Testis (tissue), 2 donors: ENCODE measurements at regions not wholly inside any gene's neighbourhood (a gene's known extent, or its start where the extent isn't known, plus 50 kb on each side); places are given as distances from the start of the nearest gene placed in this dataset.

Source experiments
- DNase-seq: peaks from one replicate; pipeline ENCODE4 v3.0.0-alpha.2; 2019
- H3K27ac ChIP-seq, 2 donors: fragments of 200-600 bp; sonication (generic); one replicate each; pipeline ENCODE4 v1.5.1; 2019
- H3K27me3 ChIP-seq: fragments of 200-600 bp; sonication (generic); one replicate; pipeline ENCODE4 v1.5.1; 2019
- H3K36me3 ChIP-seq: fragments of 200-600 bp; sonication (generic); one replicate; pipeline ENCODE4 v1.5.1; 2017; ENCODE audit warnings: low read depth; ENCODE audit errors: missing control alignments
- H3K4me1 ChIP-seq: fragments of 200-600 bp; sonication (generic); one replicate; pipeline ENCODE4 v1.5.1; 2019
- H3K4me3 ChIP-seq, 2 donors: fragments of 200-600 bp; sonication (generic); one replicate each; pipeline ENCODE4 v1.5.1; 2017 to 2019
- H3K9me3 ChIP-seq: fragments of 200-600 bp; sonication (generic); one replicate; pipeline ENCODE4 v1.5.1; 2017
- POLR2A ChIP-seq: fragments of 450-650 bp; IDR thresholded peaks from one replicate; pipeline ENCODE4 v1.6.1; 2017; ENCODE audit warnings: antibody characterized with exemption, mild to moderate bottlenecking, moderate library complexity
- WGBS, 2 donors: methylation state at CpG; one replicate each; pipeline ENCODE4 v1.1.5; 2018; 5-methylcytosine and 5-hydroxymethylcytosine counted together
- intact Hi-C: fragments of 100-400 bp; cut with DNase I; formaldehyde crosslinking; loops from one replicate; pipeline ENCODE4 v1.15.1; 2023; ENCODE audit warnings: low total_unique reads
- TF ChIP-seq, protein P1 (sequence below), 3 experiments: fragments of 450-650 bp in 2 of 3; fragments of 200-600 bp in 1 of 3; sonication (generic) in 1 of 3; IDR thresholded peaks; one replicate each; pipeline ENCODE4 v1.5.1; 2016 to 2019; ENCODE audit warnings: antibody characterized with exemption in 3 of 3, mild to moderate bottlenecking in 2 of 3, moderate library complexity in 1 of 3

DNA sequence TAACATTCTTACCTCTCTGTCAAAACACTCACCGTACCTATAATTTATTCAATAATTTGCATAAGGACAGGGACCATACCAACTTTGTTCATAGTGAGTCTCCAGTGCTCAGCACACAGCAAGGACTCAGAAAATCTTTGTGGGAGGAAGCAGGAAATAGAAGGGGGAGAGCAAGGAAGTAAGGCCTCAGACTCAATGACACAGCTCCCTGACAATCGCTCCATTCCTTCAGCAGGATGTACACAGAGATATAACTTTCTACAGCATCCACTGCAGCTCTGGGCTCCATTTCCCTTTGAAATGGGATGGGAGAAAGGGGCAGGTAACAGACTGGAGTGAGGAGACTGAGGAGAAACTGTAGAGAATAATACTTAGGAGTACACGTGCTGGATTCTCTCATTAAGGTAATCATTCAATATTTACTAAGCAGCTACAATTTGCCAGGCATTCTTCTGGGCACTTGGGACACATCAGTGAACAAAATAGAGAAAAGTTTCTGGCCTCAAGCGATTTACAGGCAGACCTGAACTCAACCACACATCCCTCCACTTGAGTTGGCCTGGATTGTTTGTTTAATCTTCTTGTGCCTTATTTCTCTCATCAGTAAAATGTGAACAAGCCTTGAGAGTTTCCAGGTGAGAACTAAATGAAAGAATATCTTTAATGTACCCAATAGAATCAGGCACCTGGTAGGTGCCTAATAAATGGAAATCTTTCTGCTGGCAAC, 330.3 kb upstream of the THBS1 start:
- intact Hi-C loops = no loop called here
- TF ChIP-seq, protein P1, sequence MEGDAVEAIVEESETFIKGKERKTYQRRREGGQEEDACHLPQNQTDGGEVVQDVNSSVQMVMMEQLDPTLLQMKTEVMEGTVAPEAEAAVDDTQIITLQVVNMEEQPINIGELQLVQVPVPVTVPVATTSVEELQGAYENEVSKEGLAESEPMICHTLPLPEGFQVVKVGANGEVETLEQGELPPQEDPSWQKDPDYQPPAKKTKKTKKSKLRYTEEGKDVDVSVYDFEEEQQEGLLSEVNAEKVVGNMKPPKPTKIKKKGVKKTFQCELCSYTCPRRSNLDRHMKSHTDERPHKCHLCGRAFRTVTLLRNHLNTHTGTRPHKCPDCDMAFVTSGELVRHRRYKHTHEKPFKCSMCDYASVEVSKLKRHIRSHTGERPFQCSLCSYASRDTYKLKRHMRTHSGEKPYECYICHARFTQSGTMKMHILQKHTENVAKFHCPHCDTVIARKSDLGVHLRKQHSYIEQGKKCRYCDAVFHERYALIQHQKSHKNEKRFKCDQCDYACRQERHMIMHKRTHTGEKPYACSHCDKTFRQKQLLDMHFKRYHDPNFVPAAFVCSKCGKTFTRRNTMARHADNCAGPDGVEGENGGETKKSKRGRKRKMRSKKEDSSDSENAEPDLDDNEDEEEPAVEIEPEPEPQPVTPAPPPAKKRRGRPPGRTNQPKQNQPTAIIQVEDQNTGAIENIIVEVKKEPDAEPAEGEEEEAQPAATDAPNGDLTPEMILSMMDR (IDR thresholded peaks at IDR 0.05) = no peak
- TF ChIP-seq POLR2A = no peak
- no peaks in the 10 kb centered on the region for H3K27me3 ChIP-seq
- whole genome bisulfite sequencing, 2 donors = 87 to 92% methylated on average over 4 of the region's 4 CpGs
- no peak overlapping the region for H3K4me3 ChIP-seq
- H3K4me1 ChIP-seq = no peaks in the 10 kb centered on the region
- no peak for DNase-seq
- H3K27ac ChIP-seq = no peak overlapping the region
- H3K9me3 ChIP-seq = no peaks in the 10 kb centered on the region
- no peaks in the 10 kb centered on the region for H3K36me3 ChIP-seq

DNA sequence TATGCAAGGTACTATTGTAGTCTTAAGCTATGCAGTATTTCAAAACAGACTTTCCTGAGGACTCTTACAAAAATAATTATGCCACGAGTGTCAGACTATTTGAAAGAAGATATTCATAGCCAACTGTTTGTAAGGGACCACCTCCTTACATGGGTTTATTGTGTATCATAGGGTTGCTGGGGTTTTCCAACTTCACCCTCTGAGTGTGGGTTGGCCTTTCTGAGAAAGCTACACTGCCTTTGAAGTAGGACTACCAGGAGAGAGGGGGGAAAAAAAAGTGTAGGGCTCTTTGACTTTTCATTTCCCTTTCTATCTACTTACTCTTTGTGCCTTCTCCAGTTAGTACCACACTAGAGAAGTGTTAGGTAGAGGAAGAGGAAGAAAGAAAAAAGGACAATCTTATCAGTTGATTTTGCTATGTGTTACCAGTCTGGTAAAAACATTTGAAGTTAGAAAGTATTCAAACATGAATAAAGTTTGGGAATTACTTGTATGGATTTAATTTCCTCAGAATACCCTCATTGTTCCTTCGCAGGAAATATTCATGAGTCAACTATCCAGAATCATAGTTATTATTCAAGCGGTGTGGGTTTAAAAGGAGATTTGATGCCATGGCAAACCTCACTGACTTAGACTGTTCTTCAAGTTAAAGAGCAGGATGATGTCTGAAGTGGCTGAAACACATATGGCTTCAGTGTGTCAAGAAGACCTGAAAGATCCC, 329.3 kb upstream of the THBS1 start:
- intact Hi-C loops = no loop called here
- no peak for TF ChIP-seq POLR2A
- TF ChIP-seq, protein P1 (IDR thresholded peaks at IDR 0.05) = no peak
- Histone ChIP-seq H3K4me1 (no peaks in the 10 kb centered on the region), H3K4me3 (no peak overlapping the region), H3K9me3 (no peaks in the 10 kb centered on the region), H3K27me3 (no peaks in the 10 kb centered on the region), H3K36me3 (no peaks in the 10 kb centered on the region), H3K27ac (no peak overlapping the region)
- no peak for DNase-seq
- 83 to 84% methylated on average over 3 of the region's 3 CpGs for WGBS, 2 donors

DNA sequence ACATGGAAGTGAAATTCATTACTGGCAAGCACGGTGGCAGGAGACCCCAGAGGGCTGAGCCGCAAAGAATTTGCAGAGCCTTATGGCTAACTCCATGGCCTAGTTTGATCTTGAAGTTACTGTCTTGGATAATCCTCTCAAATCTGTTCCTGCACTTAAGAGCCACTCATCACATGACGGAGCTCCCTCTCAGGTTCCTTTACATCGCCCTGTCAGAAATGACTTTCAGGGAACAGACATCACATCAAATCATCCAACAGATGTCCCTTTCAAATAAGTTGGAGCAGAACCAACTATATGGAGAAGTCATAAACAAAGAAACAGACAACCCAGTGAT, 328.8 kb upstream of the THBS1 start:
- 85 to 94% methylated on average over 4 of the region's 4 CpGs for WGBS, 2 donors
- H3K9me3 ChIP-seq = no peaks in the 10 kb centered on the region
- no peaks in the 10 kb centered on the region for H3K27me3 ChIP-seq
- intact Hi-C loops = no loop called here
- no peaks in the 10 kb centered on the region for H3K4me1 ChIP-seq
- no peaks in the 10 kb centered on the region for H3K36me3 ChIP-seq
- H3K27ac ChIP-seq = no peak overlapping the region
- TF ChIP-seq, protein P1 (IDR thresholded peaks at IDR 0.05) = no peak
- TF ChIP-seq POLR2A = no peak
- no peak overlapping the region for H3K4me3 ChIP-seq
- no peak for DNase-seq

DNA sequence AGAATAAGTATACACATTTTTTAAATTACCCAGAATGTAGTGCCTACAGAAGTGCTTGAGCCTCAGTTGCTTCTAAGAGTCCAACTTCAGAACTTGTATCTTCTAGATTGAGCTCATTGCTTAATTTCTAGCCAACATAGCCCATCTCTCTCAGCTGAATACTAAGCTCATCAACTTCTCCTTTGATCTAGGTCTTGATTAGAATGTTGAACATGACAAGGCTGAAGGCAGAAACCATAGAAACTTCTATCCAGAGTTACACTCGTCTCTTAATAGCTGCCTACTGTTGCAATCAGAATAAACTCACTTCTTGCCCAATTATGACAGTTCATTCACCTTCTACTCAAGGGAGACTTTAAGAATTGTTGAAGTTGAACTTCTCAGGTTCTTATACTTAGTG, 327.3 kb upstream of the THBS1 start:
- no peak for DNase-seq
- Histone ChIP-seq H3K36me3 (no peaks in the 10 kb centered on the region), H3K27me3 (no peaks in the 10 kb centered on the region), H3K4me3 (no peak overlapping the region), H3K27ac (no peak overlapping the region), H3K9me3 (no peaks in the 10 kb centered on the region), H3K4me1 (no peaks in the 10 kb centered on the region)
- TF ChIP-seq, protein P1 (IDR thresholded peaks at IDR 0.05) = no peak
- TF ChIP-seq POLR2A = no peak
- intact Hi-C loops = no loop called here
- WGBS, 2 donors = 90 to 100% methylated on average over 1 of the region's 1 CpG

DNA sequence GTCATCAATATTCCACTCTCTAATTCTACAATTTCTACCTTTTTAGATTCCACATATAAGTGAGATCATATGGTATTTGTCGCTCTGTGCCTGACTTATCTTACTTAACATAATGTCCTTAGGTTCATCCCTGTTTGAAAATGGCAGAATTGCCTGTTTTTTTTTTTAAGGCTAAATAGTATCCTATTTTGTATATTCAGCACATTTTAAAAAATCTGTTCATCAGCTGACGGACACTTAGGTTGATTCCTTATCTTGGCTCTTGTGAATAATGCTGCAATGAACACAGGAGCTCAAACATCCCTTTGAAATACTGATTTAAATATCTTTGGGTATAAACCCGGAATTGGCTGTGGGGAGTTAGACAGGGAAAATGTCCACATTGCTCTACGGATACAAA, 326.7 kb upstream of the THBS1 start:
- DNase-seq = no peak

More for the DNA sequence above, 326.7 kb upstream of the THBS1 start:
- H3K36me3 ChIP-seq = no peaks in the 10 kb centered on the region
- TF ChIP-seq, protein P1 (IDR thresholded peaks at IDR 0.05) = no peak
- intact Hi-C loops = no loop called here
- no peaks in the 10 kb centered on the region for H3K27me3 ChIP-seq
- no peaks in the 10 kb centered on the region for H3K9me3 ChIP-seq
- H3K27ac ChIP-seq = no peak overlapping the region
- H3K4me3 ChIP-seq = no peak overlapping the region
- 79 to 81% methylated on average over 4 of the region's 4 CpGs for WGBS, 2 donors
- no peaks in the 10 kb centered on the region for H3K4me1 ChIP-seq
